GM12865 (cell line): ENCODE measurements at regions not wholly inside any gene's neighbourhood (a gene's known extent, or its start where the extent isn't known, plus 50 kb on each side); places are given as distances from the start of the nearest gene placed in this dataset.

Experiments
- DNase-seq: peaks from one replicate; pipeline ENCODE4 v3.0.0; 2010; ENCODE audit warnings: low read depth
- H3K4me3 ChIP-seq: 2 replicates; pipeline ENCODE4 v1.5.1; 2011; ENCODE audit warnings: mild to moderate bottlenecking, low read depth, low read length, control low read depth
- TF ChIP-seq, protein P1 (sequence below): IDR thresholded peaks from 2 replicates; pipeline ENCODE4 v1.5.1; 2011; ENCODE audit warnings: low read length, control low read depth, low read depth, inconsistent platforms; ENCODE audit not compliant: insufficient read depth; ENCODE audit errors: missing control alignments

GRCh38 chr20:48544402-48545339 is 283.1 kb downstream of the PREX1 start:
- TF ChIP-seq, protein P1, sequence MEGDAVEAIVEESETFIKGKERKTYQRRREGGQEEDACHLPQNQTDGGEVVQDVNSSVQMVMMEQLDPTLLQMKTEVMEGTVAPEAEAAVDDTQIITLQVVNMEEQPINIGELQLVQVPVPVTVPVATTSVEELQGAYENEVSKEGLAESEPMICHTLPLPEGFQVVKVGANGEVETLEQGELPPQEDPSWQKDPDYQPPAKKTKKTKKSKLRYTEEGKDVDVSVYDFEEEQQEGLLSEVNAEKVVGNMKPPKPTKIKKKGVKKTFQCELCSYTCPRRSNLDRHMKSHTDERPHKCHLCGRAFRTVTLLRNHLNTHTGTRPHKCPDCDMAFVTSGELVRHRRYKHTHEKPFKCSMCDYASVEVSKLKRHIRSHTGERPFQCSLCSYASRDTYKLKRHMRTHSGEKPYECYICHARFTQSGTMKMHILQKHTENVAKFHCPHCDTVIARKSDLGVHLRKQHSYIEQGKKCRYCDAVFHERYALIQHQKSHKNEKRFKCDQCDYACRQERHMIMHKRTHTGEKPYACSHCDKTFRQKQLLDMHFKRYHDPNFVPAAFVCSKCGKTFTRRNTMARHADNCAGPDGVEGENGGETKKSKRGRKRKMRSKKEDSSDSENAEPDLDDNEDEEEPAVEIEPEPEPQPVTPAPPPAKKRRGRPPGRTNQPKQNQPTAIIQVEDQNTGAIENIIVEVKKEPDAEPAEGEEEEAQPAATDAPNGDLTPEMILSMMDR: no peak

DNA sequence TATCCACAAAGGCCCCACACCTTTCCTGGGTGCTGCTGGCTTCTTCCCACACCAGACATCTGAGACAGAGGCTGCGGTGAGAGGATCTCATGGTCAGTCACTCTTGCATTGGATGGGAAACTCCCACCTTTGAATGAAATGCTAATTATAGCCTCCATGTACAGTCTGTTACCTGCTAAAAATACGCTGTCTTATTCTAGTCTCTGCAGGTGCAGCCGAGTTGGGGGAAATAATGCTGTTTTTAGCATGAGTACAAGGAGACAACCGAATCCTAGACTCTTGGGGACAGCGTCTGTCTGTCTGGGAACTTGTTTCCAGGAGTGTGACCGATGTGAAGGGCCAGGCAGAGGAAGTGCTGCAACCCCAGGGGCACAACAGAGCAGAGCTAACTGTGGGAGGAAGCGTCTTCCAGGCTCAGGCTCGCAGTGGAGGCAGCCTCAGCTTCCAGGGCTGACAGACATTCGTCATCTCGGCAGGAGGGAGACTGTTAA is 286.2 kb downstream of the PREX1 start:
- peak; percentile 59 for DNase-seq
- TF ChIP-seq, protein P1: no peak
- H3K4me3 ChIP-seq: no peak overlapping the region

More at GRCh38 chr20:48544402-48545339, 283.1 kb downstream of the PREX1 start:
- DNase-seq: no peak
- H3K4me3 ChIP-seq: no peak overlapping the region

GRCh38 chr20:48538856-48539255 is 288.9 kb downstream of the PREX1 start:
- no peak for DNase-seq
- TF ChIP-seq, protein P1: no peak
- no peak overlapping the region for H3K4me3 ChIP-seq

DNA sequence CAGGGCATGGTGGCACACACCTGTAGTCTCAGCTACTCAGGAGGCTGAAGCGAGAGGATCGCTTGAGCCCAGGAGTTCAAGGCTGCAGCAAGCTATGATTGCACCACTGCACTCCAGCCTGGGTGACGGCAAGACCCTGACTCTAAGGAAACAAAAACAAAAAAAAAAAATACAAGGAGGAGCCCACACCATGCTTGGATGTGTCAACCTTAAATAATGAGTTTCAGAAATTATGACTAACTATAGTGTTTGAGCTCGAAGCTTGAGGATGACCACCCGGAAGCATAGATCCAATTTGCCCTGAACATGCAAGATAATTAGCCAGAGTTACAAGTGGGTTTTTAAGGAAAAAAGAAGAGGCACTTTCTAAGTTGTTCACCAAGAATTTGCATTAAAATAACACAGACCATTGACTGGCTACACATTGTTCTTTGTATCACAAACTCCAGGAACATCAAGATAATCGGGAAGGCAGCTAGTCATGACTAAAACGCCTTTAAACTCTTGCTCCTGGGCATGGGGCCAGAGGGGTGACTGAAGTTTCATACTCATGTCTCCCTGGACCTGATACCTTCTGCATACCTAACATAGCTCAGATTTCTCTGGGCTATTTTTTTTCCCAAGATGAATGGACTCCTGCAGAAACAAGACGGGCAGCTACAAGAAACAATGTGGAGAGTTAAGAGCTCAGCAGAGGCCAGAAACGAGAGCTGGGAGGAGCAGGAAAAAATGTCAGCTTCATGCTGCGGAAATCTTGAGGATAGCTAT is 289.6 kb downstream of the PREX1 start:
- H3K4me3 ChIP-seq: no peak overlapping the region
- DNase-seq: no peak
- TF ChIP-seq, protein P1: no peak

DNA sequence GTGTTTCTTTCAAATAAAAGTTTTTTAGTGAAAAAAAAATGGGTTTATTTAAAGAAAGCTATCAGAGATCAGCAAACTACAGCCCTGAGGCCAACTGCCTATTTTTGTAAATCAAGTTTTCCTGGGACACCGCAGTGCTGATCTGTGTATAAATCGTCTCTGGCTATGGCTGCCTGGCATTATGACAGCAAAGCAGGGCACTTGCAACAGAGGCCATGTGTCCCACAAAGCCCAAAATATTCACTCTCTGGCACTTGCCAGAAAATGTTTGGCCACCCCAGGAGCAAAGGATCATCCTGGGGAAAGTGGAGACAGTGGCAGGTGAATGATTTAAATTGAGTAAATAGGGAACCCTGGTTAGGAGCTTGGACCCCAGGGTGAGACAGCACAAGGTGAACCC is 291.6 kb downstream of the PREX1 start:
- DNase-seq: no peak
- TF ChIP-seq, protein P1: no peak
- H3K4me3 ChIP-seq: no peak overlapping the region

DNA sequence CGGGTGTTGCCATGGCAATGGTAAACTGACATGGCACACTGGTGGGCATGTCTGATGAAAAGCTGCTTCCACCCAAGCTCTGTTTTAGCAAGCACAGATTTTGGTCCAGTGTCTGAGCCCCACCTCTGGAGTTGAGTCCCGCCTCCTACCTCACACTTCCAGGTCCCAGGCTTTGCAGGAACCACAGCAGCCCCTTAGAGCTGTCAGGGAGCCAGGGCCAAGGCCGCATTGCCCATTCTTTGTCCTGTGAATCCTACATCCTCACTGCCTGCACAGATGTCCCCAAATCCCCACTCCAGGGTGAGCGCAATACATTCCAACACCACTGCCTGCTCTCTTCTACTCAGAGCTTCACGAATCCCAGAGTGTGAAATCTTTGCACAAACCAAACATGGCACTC is 292.2 kb downstream of the PREX1 start:
- DNase-seq: no peak
- no peak overlapping the region for H3K4me3 ChIP-seq
- TF ChIP-seq, protein P1: no peak
